Neural progenitor cell (in vitro differentiated cells): ENCODE measurements at regions not wholly inside any gene's neighbourhood (a gene's known extent, or its start where the extent isn't known, plus 50 kb on each side); places are given as distances from the start of the nearest gene placed in this dataset.

Experiments used
- CTCF ChIP-seq: fragments of 200-600 bp; sonication (generic); IDR thresholded peaks from 2 replicates; pipeline ENCODE4 v1.5.1; 2017; ENCODE audit warnings: antibody characterized with exemption, mild to moderate bottlenecking
- EZH2 ChIP-seq: fragments of 200-600 bp; sonication (generic); IDR thresholded peaks from 2 replicates; pipeline ENCODE4 v1.6.1; 2017; ENCODE audit warnings: antibody characterized with exemption, mild to moderate bottlenecking, moderate library complexity
- EZH2phosphoT487 ChIP-seq: fragments of 200-600 bp; sonication (generic); IDR thresholded peaks from 2 replicates; pipeline ENCODE4 v1.6.1; 2017; ENCODE audit warnings: antibody characterized with exemption

GRCh38 chr5:73268826-73269225, 95.8 kb downstream of the TMEM174 start:
- TF ChIP-seq CTCF, result no peak
- no peak for TF ChIP-seq EZH2
- TF ChIP-seq EZH2phosphoT487, result no peak
